MM.1S (cell line): ENCODE measurements at regions not wholly inside any gene's neighbourhood (a gene's known extent, or its start where the extent isn't known, plus 50 kb on each side); places are given as distances from the start of the nearest gene placed in this dataset.

ENCODE experiments used
- EZH2 ChIP-seq: fragments of 300-600 bp; sonication (generic); optimal IDR thresholded peaks from 2 replicates; pipeline ENCODE3; 2017; ENCODE audit warnings: low read depth, mild to moderate bottlenecking, antibody characterized with exemption, low read length, mixed read lengths
- TF ChIP-seq, protein P1 (sequence below): fragments of 300-600 bp; sonication (generic); IDR thresholded peaks from 2 replicates; pipeline ENCODE4 v1.5.1; 2016; ENCODE audit warnings: antibody characterized with exemption, low read length, mixed read lengths

DNA sequence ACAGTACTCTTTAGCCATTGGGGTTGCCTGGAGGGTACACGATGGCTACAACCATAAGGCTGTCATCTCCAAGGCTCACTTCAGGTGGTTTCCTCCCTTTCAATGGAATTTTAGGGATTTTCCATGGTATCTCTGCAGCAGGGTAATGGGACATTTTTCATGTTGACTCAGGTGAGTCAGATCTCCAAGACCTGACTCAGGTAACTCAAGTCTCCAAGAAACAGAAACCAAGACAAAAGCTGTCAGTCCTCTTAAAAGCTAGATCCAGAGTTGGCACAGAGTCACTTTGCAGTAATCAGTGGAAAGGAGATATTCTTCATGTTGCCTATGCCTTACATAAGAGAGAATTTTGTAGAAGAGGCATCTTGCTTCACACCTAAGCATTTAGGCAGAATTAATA lies 375.8 kb upstream of the ARPP21 start:
- TF ChIP-seq, protein P1, sequence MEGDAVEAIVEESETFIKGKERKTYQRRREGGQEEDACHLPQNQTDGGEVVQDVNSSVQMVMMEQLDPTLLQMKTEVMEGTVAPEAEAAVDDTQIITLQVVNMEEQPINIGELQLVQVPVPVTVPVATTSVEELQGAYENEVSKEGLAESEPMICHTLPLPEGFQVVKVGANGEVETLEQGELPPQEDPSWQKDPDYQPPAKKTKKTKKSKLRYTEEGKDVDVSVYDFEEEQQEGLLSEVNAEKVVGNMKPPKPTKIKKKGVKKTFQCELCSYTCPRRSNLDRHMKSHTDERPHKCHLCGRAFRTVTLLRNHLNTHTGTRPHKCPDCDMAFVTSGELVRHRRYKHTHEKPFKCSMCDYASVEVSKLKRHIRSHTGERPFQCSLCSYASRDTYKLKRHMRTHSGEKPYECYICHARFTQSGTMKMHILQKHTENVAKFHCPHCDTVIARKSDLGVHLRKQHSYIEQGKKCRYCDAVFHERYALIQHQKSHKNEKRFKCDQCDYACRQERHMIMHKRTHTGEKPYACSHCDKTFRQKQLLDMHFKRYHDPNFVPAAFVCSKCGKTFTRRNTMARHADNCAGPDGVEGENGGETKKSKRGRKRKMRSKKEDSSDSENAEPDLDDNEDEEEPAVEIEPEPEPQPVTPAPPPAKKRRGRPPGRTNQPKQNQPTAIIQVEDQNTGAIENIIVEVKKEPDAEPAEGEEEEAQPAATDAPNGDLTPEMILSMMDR: no peak
- TF ChIP-seq EZH2: no peak
